GM13977 (cell line): ENCODE measurements at regions not wholly inside any gene's neighbourhood (a gene's known extent, or its start where the extent isn't known, plus 50 kb on each side); places are given as distances from the start of the nearest gene placed in this dataset.

Experiments
- DNase-seq: peaks from one replicate; pipeline ENCODE4 v3.0.0; 2012; ENCODE audit warnings: low spot score
- CTCF ChIP-seq: IDR thresholded peaks from 2 replicates; pipeline ENCODE4 v1.5.1; 2012; ENCODE audit warnings: mild to moderate bottlenecking, control low read depth; ENCODE audit not compliant: insufficient read depth; ENCODE audit errors: extremely low read depth, missing control alignments
- in situ Hi-C: fragments of 300-500 bp; cut with MboI; formaldehyde crosslinking; loops from one replicate; pipeline ENCODE4 v1.12.0; 2022; ENCODE audit warnings: low sequenced_read_pairs, low pct_unique_long_range_greater_than_20kb, mixed read lengths, inconsistent platforms; ENCODE audit not compliant: unreplicated experiment

- DNase-seq, result no peak
- in situ Hi-C loops, result no loop called here
- TF ChIP-seq CTCF, result no peak
Observed at GRCh38 chr3:40661284-40661683, 136.5 kb downstream of the ZNF621 start.

GRCh38 chr3:40663280-40663679, 138.5 kb downstream of the ZNF621 start:
- in situ Hi-C loops, result no loop called here
- no peak for DNase-seq
- TF ChIP-seq CTCF, result no peak

GRCh38 chr3:40669176-40669575, 144.4 kb downstream of the ZNF621 start:
- in situ Hi-C loops, result no loop called here
- no peak for DNase-seq
- TF ChIP-seq CTCF, result no peak

GRCh38 chr3:40672861-40673260, 148.1 kb downstream of the ZNF621 start:
- DNase-seq, result no peak
- no peak for TF ChIP-seq CTCF
- in situ Hi-C loops, result no loop called here

GRCh38 chr3:40677321-40677720, 152.6 kb downstream of the ZNF621 start:
- no peak for DNase-seq
- TF ChIP-seq CTCF, result no peak
- in situ Hi-C loops, result no loop called here

- DNase-seq, result no peak
- in situ Hi-C loops, result no loop called here
- TF ChIP-seq CTCF, result no peak
Observed at GRCh38 chr3:40677749-40678148, 153.0 kb downstream of the ZNF621 start.

- DNase-seq, result no peak
- no peak for TF ChIP-seq CTCF
- in situ Hi-C loops, result no loop called here
Observed at GRCh38 chr3:40679290-40679689, 154.5 kb downstream of the ZNF621 start.
